B cell (primary cell): ENCODE measurements at regions not wholly inside any gene's neighbourhood (a gene's known extent, or its start where the extent isn't known, plus 50 kb on each side); places are given as distances from the start of the nearest gene placed in this dataset.

Experiments used
- ATAC-seq: fragments of 200-7000 bp; cut with Tn5 transposase; one replicate; pipeline ENCODE4 v1.10.0; 2021; ENCODE audit warnings: low read depth, mild to moderate bottlenecking, moderate number of reproducible peaks, moderate library complexity
- CTCF ChIA-PET: fragments of 350-600 bp; sonication (Branson Sonifier 250); formaldehyde crosslinking; loops from one replicate; lab custom pipeline; 2021; ENCODE audit warnings: antibody characterized with exemption, inconsistent platforms; lab: Charles Lee
- POLR2A ChIA-PET: fragments of 350-600 bp; sonication (Branson Sonifier 250); formaldehyde crosslinking; loops from one replicate; lab custom pipeline; 2021; ENCODE audit warnings: antibody characterized with exemption; lab: Charles Lee
- DNase-seq: peaks from one replicate; pipeline ENCODE4 v3.0.0; 2013
- H2AFZ ChIP-seq: 2 replicates; pipeline ENCODE4 v1.6.1; 2012; ENCODE audit warnings: mild to moderate bottlenecking, low read depth, low read length; ENCODE audit not compliant: insufficient read depth, poor library complexity, severe bottlenecking
- H3K27ac ChIP-seq, 2 donors: 1 replicate in 1 of 2; 2 replicates in 1 of 2; pipeline ENCODE4 v1.5.1; 2012 to 2013; ENCODE audit warnings: low read length in 2 of 2, mild to moderate bottlenecking in 2 of 2, moderate library complexity in 1 of 2
- H3K27me3 ChIP-seq, 4 experiments: fragments of 200-600 bp in 1 of 4; sonication (generic) in 1 of 4; replicated peaks in 1 of 4; 1 replicate in 2 of 4; 2 replicates in 2 of 4; pipeline versions ENCODE4 v1.6.1 to v1.7.0; 2013 to 2016; ENCODE audit warnings: low read length in 3 of 4, mild to moderate bottlenecking in 2 of 4, mixed read lengths in 1 of 4, moderate library complexity in 1 of 4; ENCODE audit not compliant: insufficient read depth in 4 of 4, control insufficient read depth in 3 of 4; ENCODE audit errors: control extremely low read depth in 1 of 4
- H3K36me3 ChIP-seq, 2 experiments: replicated peaks in 1 of 2; 1 replicate in 1 of 2; 2 replicates in 1 of 2; pipeline versions ENCODE4 v1.6.1 to v1.7.1; 2013; ENCODE audit warnings: low read length in 1 of 2; ENCODE audit not compliant: insufficient read depth in 2 of 2, control insufficient read depth in 1 of 2; ENCODE audit errors: control extremely low read depth in 1 of 2, extremely low read depth in 1 of 2
- H3K4me1 ChIP-seq, 2 donors: fragments of 200-600 bp in 1 of 2; sonication (generic) in 1 of 2; 1 replicate in 1 of 2; 2 replicates in 1 of 2; pipeline versions ENCODE4 v1.5.1 to v1.6.1; 2013 to 2017; ENCODE audit warnings: low read length in 2 of 2; ENCODE audit not compliant: control insufficient read depth in 2 of 2, insufficient read depth in 2 of 2
- H3K4me2 ChIP-seq: replicated peaks from 2 replicates; pipeline ENCODE3; 2012; ENCODE audit warnings: mild to moderate bottlenecking, low read depth, low read length; ENCODE audit not compliant: poor library complexity, severe bottlenecking
- H3K4me3 ChIP-seq, 5 experiments: fragments of 200-600 bp in 1 of 5; sonication (generic) in 1 of 5; 1 replicate in 3 of 5; 2 replicates in 2 of 5; pipeline versions ENCODE4 v1.5.1 to v1.7.0; 2011 to 2016; ENCODE audit warnings: low read length in 4 of 5, mild to moderate bottlenecking in 4 of 5, low read depth in 2 of 5, control low read depth in 1 of 5, moderate library complexity in 1 of 5; ENCODE audit not compliant: insufficient read depth in 1 of 5; ENCODE audit errors: control extremely low read depth in 1 of 5, extremely low read depth in 1 of 5
- H3K79me2 ChIP-seq: fragments of 200-600 bp; sonication (generic); one replicate; pipeline ENCODE4 v1.6.0; 2016; ENCODE audit warnings: low read length; ENCODE audit not compliant: control insufficient read depth, insufficient read depth
- H3K9ac ChIP-seq: fragments of 200-600 bp; sonication (generic); 2 replicates; pipeline ENCODE4 v1.6.1; 2017; ENCODE audit warnings: mild to moderate bottlenecking, low read length, moderate library complexity
- H3K9me3 ChIP-seq, 3 donors: one replicate each; pipeline versions ENCODE4 v1.6.1 to v1.7.1; 2013; ENCODE audit warnings: low read length in 2 of 3; ENCODE audit not compliant: control insufficient read depth in 2 of 3, insufficient read depth in 1 of 3; ENCODE audit errors: control extremely low read depth in 1 of 3
- H4K20me1 ChIP-seq: 2 replicates; pipeline ENCODE4 v1.6.0; 2012; ENCODE audit warnings: mild to moderate bottlenecking, low read length; ENCODE audit not compliant: insufficient read depth, control insufficient read depth, poor library complexity, severe bottlenecking
- H3K27ac Mint-ChIP-seq: one replicate; pipeline ENCODE4 v1.8.0; 2021; ENCODE audit warnings: mixed read lengths
- H3K27me3 Mint-ChIP-seq: one replicate; pipeline ENCODE4 v1.8.0; 2021; ENCODE audit warnings: mixed read lengths
- H3K4me1 Mint-ChIP-seq: one replicate; pipeline ENCODE4 v1.8.0; 2021; ENCODE audit warnings: mixed read lengths
- H3K4me3 Mint-ChIP-seq: one replicate; pipeline ENCODE4 v1.8.0; 2021; ENCODE audit warnings: mixed read lengths
- H3K9me3 Mint-ChIP-seq: one replicate; pipeline ENCODE4 v1.8.0; 2022; ENCODE audit warnings: mixed read lengths; ENCODE audit not compliant: insufficient read depth
- CTCF ChIP-seq: fragments of 200-600 bp; IDR thresholded peaks from one replicate; pipeline ENCODE4 v1.8.0; 2022; ENCODE audit warnings: antibody characterized with exemption, mild to moderate bottlenecking
- EZH2 ChIP-seq: IDR thresholded peaks from 2 replicates; pipeline ENCODE4 v1.6.1; 2012; ENCODE audit warnings: borderline replicate concordance, low read depth, mild to moderate bottlenecking, moderate library complexity, low read length; ENCODE audit not compliant: insufficient read depth, poor library complexity, severe bottlenecking
- WGBS: methylation state at CpG from one replicate; pipeline ENCODE4 v1.1.5; 2013; ENCODE audit warnings: missing lambda C conversion rate; ENCODE audit not compliant: insufficient coverage; 5-methylcytosine and 5-hydroxymethylcytosine counted together
- intact Hi-C: fragments of 100-400 bp; cut with micrococcal nuclease; formaldehyde crosslinking; loops from one replicate; pipeline ENCODE4 v1.10.0; 2022

GRCh38 chrX:100491174-100491573 lies 81.1 kb upstream of the PCDH19 start:
- H3K9me3 Mint-ChIP-seq = no peaks in the 10 kb centered on the region
- H3K4me2 ChIP-seq = no peak overlapping the region
- H3K27ac ChIP-seq = no peak overlapping the region
- H3K79me2 ChIP-seq = no peaks in the 10 kb centered on the region
- H3K9me3 ChIP-seq = no peaks in the 10 kb centered on the region
- H3K36me3 ChIP-seq = no peaks in the 10 kb centered on the region
- WGBS = no CpG with 5 or more reads among the region's 1 CpG
- no peak overlapping the region for H3K27ac Mint-ChIP-seq
- H3K27me3 ChIP-seq = no peaks in the 10 kb centered on the region
- H4K20me1 ChIP-seq = no peaks in the 10 kb centered on the region
- TF ChIP-seq CTCF = no peak
- TF ChIP-seq EZH2 = no peak
- intact Hi-C loops = no loop called here
- H3K27me3 Mint-ChIP-seq = no peaks in the 10 kb centered on the region
- no peak for ATAC-seq
- H3K4me3 ChIP-seq = no peak overlapping the region
- H2AFZ ChIP-seq = no peak overlapping the region
- CTCF ChIA-PET = no interaction called here
- H3K4me1 Mint-ChIP-seq = no peaks in the 10 kb centered on the region
- no peak overlapping the region for H3K9ac ChIP-seq
- no peak for DNase-seq
- POLR2A ChIA-PET = no interaction called here
- H3K4me3 Mint-ChIP-seq = no peak overlapping the region
- no peaks in the 10 kb centered on the region for H3K4me1 ChIP-seq

GRCh38 chrX:100487795-100488194 lies 77.7 kb upstream of the PCDH19 start:
- peaks cover 0 to 2% (median 0%) of the 10 kb centered on the region in 4 experiments for H3K27me3 ChIP-seq
- WGBS = no CpG with 5 or more reads among the region's 3 CpGs
- no peak overlapping the region for H3K27ac Mint-ChIP-seq
- H3K27me3 Mint-ChIP-seq = peaks cover 7% of the 10 kb centered on the region
- POLR2A ChIA-PET = no interaction called here
- no peaks in the 10 kb centered on the region for H3K36me3 ChIP-seq
- H3K9me3 Mint-ChIP-seq = no peaks in the 10 kb centered on the region
- H3K4me3 ChIP-seq = no peak overlapping the region
- DNase-seq = no peak
- H3K9me3 ChIP-seq = no peaks in the 10 kb centered on the region
- H3K9ac ChIP-seq = no peak overlapping the region
- no peaks in the 10 kb centered on the region for H3K4me1 Mint-ChIP-seq
- CTCF ChIA-PET = no interaction called here
- no peak overlapping the region for H3K27ac ChIP-seq
- no peaks in the 10 kb centered on the region for H3K79me2 ChIP-seq
- no peak for TF ChIP-seq EZH2
- no peak for TF ChIP-seq CTCF
- H3K4me3 Mint-ChIP-seq = no peak overlapping the region
- no peak overlapping the region for H3K4me2 ChIP-seq
- no peaks in the 10 kb centered on the region for H3K4me1 ChIP-seq
- H4K20me1 ChIP-seq = no peaks in the 10 kb centered on the region
- no peak for ATAC-seq
- intact Hi-C loops = no loop called here
- no peak overlapping the region for H2AFZ ChIP-seq
